ENCODE measurements at regions not wholly inside any gene's neighbourhood (a gene's known extent, or its start where the extent isn't known, plus 50 kb on each side); places are given as distances from the start of the nearest gene placed in this dataset.

DNA sequence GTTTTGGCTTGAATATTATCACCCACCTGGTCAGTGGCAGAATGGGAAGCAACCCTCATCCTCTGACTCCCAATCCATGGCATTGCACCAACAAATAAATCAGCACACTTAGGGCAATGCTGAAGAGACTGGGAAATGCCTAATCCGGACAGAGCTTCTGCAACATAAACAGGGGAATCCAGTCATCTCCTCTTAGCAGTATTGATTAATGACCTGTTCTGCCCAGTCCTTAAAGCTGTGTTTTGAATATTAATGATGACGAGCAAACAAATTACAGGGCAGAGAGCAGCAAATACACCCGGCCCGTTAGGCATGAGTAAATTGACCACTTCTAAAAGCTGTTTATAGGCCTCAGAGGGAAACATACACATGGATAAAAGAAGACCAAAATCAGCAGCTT lies 77.0 kb upstream of the B3GAT2 start:
- TF ChIP-seq, protein P1, sequence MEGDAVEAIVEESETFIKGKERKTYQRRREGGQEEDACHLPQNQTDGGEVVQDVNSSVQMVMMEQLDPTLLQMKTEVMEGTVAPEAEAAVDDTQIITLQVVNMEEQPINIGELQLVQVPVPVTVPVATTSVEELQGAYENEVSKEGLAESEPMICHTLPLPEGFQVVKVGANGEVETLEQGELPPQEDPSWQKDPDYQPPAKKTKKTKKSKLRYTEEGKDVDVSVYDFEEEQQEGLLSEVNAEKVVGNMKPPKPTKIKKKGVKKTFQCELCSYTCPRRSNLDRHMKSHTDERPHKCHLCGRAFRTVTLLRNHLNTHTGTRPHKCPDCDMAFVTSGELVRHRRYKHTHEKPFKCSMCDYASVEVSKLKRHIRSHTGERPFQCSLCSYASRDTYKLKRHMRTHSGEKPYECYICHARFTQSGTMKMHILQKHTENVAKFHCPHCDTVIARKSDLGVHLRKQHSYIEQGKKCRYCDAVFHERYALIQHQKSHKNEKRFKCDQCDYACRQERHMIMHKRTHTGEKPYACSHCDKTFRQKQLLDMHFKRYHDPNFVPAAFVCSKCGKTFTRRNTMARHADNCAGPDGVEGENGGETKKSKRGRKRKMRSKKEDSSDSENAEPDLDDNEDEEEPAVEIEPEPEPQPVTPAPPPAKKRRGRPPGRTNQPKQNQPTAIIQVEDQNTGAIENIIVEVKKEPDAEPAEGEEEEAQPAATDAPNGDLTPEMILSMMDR (IDR thresholded peaks at IDR 0.05 in 4 of 5, conservative IDR thresholded peaks at IDR 0.05 in 1 of 5) = no peak
- no peak for TF ChIP-seq POLR2A (IDR thresholded peaks at IDR 0.05)
